ENCODE measurements at regions not wholly inside any gene's neighbourhood (a gene's known extent, or its start where the extent isn't known, plus 50 kb on each side); places are given as distances from the start of the nearest gene placed in this dataset.

DNA sequence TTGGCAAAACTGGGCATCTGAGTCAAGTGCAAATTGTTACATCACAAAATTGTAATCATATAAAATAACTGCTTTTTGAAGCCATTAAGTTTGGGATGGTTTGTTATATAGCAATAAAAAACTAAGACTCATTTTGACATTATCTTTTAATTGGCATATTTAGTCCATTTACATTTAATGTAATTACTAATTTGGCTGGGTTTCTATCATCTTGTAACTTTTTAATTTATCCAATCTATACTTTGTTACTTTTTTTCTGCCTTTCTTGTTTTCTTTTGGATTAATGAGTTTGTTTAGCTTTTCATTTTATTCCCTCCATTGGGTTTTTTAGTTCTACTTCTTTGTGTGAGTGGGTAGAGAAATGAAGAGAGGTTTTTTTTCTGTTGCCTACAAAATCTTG is 76.3 kb downstream of the DRAM2 start:
- no peak overlapping the region for H3K4me3 ChIP-seq
- intact Hi-C loops (cut with DNase I; ENCODE audit: low total_unique reads), result no loop called here
- no peaks in the 10 kb centered on the region for H3K27me3 ChIP-seq
- peaks cover 0 to 43% (median 33%) of the 10 kb centered on the region in 4 donors for H3K9me3 ChIP-seq
- no peaks in the 10 kb centered on the region for H3K4me1 ChIP-seq
- no peak overlapping the region for H3K27ac ChIP-seq
- H3K36me3 ChIP-seq, result no peaks in the 10 kb centered on the region
- DNase-seq, result no peak
- TF ChIP-seq POLR2A (IDR thresholded peaks at IDR 0.05), result no peak
- TF ChIP-seq, protein P1, sequence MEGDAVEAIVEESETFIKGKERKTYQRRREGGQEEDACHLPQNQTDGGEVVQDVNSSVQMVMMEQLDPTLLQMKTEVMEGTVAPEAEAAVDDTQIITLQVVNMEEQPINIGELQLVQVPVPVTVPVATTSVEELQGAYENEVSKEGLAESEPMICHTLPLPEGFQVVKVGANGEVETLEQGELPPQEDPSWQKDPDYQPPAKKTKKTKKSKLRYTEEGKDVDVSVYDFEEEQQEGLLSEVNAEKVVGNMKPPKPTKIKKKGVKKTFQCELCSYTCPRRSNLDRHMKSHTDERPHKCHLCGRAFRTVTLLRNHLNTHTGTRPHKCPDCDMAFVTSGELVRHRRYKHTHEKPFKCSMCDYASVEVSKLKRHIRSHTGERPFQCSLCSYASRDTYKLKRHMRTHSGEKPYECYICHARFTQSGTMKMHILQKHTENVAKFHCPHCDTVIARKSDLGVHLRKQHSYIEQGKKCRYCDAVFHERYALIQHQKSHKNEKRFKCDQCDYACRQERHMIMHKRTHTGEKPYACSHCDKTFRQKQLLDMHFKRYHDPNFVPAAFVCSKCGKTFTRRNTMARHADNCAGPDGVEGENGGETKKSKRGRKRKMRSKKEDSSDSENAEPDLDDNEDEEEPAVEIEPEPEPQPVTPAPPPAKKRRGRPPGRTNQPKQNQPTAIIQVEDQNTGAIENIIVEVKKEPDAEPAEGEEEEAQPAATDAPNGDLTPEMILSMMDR (IDR thresholded peaks at IDR 0.05), result no peak
- no peak for TF ChIP-seq EP300 (IDR thresholded peaks at IDR 0.05)
- no peak for TF ChIP-seq POLR2AphosphoS5 (IDR thresholded peaks at IDR 0.05)

DNA sequence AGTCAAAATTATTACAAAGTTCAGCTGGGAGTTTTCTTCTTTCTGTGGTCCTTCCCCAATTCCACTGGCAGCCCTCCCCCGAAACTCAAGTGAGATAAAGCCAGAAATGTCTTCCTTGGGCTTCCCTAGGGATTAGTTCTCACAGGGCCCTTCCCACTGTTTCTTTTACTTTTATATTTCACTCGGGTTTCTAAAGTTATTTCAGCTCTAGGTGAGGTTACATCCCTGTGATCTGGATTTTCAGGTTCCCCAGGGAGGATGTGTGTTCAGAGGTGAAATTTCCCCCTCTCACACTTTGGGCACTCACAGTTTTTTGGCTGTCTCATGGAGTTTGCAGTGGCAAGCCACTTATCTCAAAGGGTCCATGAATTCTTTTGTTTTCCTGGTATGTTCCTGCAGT is 77.3 kb downstream of the DRAM2 start:
- Histone ChIP-seq H3K9me3 (peaks cover 0 to 34% (median 27%) of the 10 kb centered on the region in 4 donors), H3K4me1 (no peaks in the 10 kb centered on the region), H3K27me3 (no peaks in the 10 kb centered on the region), H3K4me3 (no peak overlapping the region), H3K27ac (no peak overlapping the region), H3K36me3 (no peaks in the 10 kb centered on the region)
- intact Hi-C loops (cut with DNase I; ENCODE audit: low total_unique reads), result no loop called here
- WGBS, 5 donors, result 56 to 63% (median 57%) methylated on average over 2 of the region's 2 CpGs
- no peak for DNase-seq
- TF ChIP-seq EP300 (IDR thresholded peaks at IDR 0.05), result no peak
- TF ChIP-seq, protein P1 (IDR thresholded peaks at IDR 0.05), result no peak
- TF ChIP-seq POLR2A (IDR thresholded peaks at IDR 0.05), result no peak
- no peak for TF ChIP-seq POLR2AphosphoS5 (IDR thresholded peaks at IDR 0.05)

DNA sequence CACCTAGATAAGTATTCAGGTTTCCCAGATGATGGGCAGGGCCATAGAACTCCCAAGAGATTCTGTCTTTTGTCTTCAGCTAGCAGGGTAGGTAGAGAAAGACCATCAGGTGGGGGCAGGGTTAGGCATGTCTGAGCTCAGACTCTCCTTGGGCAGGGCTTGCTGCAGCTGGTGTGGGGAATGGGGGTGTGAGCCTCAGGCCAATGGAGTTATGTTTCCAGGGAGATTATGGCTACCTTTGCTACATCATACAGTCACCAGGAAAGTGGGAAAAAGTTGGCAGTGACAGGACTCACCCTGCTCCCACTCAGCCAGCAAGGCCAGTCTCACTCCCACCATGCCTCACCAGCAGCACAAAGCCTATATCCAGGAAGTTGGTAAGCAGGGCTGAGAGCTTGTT is 77.8 kb downstream of the DRAM2 start:
- TF ChIP-seq EP300 (IDR thresholded peaks at IDR 0.05) (no peak), POLR2A (IDR thresholded peaks at IDR 0.05) (no peak), POLR2AphosphoS5 (IDR thresholded peaks at IDR 0.05) (no peak)
- TF ChIP-seq, protein P1 (IDR thresholded peaks at IDR 0.05), result no peak
- Histone ChIP-seq H3K27ac (no peak overlapping the region), H3K36me3 (no peaks in the 10 kb centered on the region), H3K4me1 (no peaks in the 10 kb centered on the region), H3K9me3 (peaks cover 0 to 33% (median 27%) of the 10 kb centered on the region in 4 donors), H3K4me3 (no peak overlapping the region), H3K27me3 (no peaks in the 10 kb centered on the region)
- intact Hi-C loops (cut with DNase I; ENCODE audit: low total_unique reads), result no loop called here
- no peak for DNase-seq

DNA sequence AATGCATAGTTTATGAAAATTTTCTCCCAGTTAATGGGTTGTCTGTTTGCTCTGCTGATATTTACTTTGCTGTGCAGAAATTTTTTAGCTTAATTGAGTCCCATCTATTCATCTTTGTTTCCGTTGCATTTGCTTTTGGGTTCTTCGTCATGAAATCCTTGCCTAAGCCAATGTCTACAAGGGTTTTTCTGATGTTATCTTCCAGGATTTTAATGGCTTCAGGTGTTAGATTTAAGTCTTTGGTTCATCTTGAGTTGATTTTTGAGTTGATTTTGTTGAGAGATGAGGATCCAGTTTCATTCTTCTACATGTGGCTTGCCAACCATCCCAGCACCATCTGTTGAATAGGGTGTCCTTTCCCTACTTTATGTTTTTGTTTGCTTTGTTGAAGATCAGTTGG is 85.2 kb downstream of the DRAM2 start:
- WGBS, 5 donors, result 91 to 96% (median 92%) methylated on average over 2 of the region's 2 CpGs
- H3K27me3 ChIP-seq, result no peaks in the 10 kb centered on the region
- intact Hi-C loops (cut with DNase I; ENCODE audit: low total_unique reads), result no loop called here
- DNase-seq, result no peak
- no peaks in the 10 kb centered on the region for H3K36me3 ChIP-seq
- no peaks in the 10 kb centered on the region for H3K9me3 ChIP-seq
- no peak for TF ChIP-seq EP300 (IDR thresholded peaks at IDR 0.05)
- no peak for TF ChIP-seq POLR2AphosphoS5 (IDR thresholded peaks at IDR 0.05)
- TF ChIP-seq POLR2A (IDR thresholded peaks at IDR 0.05), result no peak
- TF ChIP-seq, protein P1 (IDR thresholded peaks at IDR 0.05), result no peak
- no peak overlapping the region for H3K4me3 ChIP-seq
- H3K27ac ChIP-seq, result no peak overlapping the region
- no peaks in the 10 kb centered on the region for H3K4me1 ChIP-seq

Data from stomach (tissue), 8 donors.